ENCODE measurements at regions not wholly inside any gene's neighbourhood (a gene's known extent, or its start where the extent isn't known, plus 50 kb on each side); places are given as distances from the start of the nearest gene placed in this dataset.
"Not testable (repeated sequence)": the region's sequence is repeated elsewhere in the genome, so short reads cannot be mapped to it uniquely, and the experiment has no call there.

DNA sequence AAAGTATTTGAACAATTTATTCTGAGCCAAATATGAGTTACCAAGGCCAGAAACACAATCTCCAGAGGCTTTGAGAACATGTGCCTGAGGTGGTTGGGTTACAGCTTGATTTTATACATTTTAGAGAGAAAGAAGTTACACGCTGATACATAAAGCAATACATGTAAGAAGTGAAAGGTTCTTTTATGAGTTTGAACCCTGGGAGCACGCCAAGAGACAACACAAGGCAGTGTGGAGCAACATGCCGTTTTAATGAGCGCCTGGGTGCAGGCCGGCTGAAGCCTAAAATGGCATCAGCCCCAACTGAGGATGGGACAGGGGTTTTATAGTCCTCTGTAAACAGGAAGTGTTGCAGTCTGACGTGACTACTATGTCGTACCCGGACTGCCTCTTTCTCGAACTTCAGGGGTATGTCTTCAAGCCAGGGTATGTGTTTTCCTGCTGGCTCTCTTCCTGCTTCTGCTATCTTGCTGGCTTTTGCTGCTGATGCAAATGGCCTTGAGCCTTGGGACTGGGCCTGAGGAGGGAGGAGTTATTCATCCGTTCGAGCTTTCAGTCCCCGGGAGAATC lies 193.7 kb downstream of the CYLC2 start:
- no peak for DNase-seq (ENCODE audit: low spot score)
- no peaks in the 10 kb centered on the region for H3K27me3 Mint-ChIP-seq (ENCODE audit: low read depth)
- H3K27ac Mint-ChIP-seq, result no peak overlapping the region
- H3K9me3 Mint-ChIP-seq, result peaks cover 16% of the 10 kb centered on the region
- no peaks in the 10 kb centered on the region for H3K4me1 Mint-ChIP-seq (ENCODE audit: low read depth)
- H3K36me3 Mint-ChIP-seq (ENCODE audit: low read depth), result no peaks in the 10 kb centered on the region
- intact Hi-C loops (cut with micrococcal nuclease), result no loop called here
- no peak overlapping the region for H3K4me3 Mint-ChIP-seq (ENCODE audit: low read depth)

DNA sequence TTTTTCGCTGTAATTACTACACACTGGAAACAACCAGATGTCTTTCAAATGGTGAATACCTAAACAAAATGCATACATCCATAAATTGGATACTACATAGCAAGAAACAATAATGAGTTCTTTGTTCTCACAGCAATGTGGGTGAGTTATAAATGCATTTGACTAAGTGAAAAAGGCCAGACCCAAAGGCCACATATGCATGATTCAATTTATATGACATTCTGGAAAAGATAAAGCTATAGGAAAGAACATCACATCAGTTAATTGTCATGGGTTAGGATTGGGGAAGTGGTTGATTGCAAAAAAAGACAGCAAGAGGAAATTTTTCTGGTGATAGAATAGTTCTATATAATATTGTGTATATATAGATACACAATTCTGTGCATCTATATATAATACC lies 198.9 kb downstream of the CYLC2 start:
- Mint-ChIP-seq H3K36me3 (ENCODE audit: low read depth) (no peaks in the 10 kb centered on the region), H3K9me3 (peaks cover 6% of the 10 kb centered on the region), H3K4me3 (ENCODE audit: low read depth) (no peak overlapping the region), H3K27ac (no peak overlapping the region), H3K27me3 (ENCODE audit: low read depth) (no peaks in the 10 kb centered on the region), H3K4me1 (ENCODE audit: low read depth) (no peaks in the 10 kb centered on the region)
- no peak for DNase-seq (ENCODE audit: low spot score)
- intact Hi-C loops (cut with micrococcal nuclease), result no loop called here

DNA sequence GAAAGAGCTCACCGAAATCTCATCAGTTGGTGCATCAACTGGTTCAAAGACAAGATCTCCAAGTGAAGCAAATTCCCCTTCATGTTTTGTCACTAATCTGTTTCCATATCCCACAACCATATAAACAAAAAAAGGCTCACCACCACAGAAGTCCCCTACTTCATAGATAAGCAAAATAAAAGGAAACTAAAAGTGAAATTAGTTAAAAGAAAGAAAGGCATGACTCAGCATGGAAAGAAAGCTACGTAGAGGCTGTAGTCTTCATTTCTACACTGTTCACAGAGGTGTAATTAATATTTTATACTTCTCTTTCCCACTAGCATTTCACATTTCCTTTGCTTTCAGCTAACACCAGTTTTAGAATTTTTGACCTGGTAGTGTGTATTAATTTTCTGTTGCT lies 208.0 kb downstream of the CYLC2 start:
- no peaks in the 10 kb centered on the region for H3K4me1 Mint-ChIP-seq (ENCODE audit: low read depth)
- H3K27ac Mint-ChIP-seq, result no peak overlapping the region
- no peak for DNase-seq (ENCODE audit: low spot score)
- H3K36me3 Mint-ChIP-seq (ENCODE audit: low read depth), result no peaks in the 10 kb centered on the region
- peaks cover 12% of the 10 kb centered on the region for H3K9me3 Mint-ChIP-seq
- H3K27me3 Mint-ChIP-seq (ENCODE audit: low read depth), result no peaks in the 10 kb centered on the region
- intact Hi-C loops (cut with micrococcal nuclease), result no loop called here
- H3K4me3 Mint-ChIP-seq (ENCODE audit: low read depth), result no peak overlapping the region

DNA sequence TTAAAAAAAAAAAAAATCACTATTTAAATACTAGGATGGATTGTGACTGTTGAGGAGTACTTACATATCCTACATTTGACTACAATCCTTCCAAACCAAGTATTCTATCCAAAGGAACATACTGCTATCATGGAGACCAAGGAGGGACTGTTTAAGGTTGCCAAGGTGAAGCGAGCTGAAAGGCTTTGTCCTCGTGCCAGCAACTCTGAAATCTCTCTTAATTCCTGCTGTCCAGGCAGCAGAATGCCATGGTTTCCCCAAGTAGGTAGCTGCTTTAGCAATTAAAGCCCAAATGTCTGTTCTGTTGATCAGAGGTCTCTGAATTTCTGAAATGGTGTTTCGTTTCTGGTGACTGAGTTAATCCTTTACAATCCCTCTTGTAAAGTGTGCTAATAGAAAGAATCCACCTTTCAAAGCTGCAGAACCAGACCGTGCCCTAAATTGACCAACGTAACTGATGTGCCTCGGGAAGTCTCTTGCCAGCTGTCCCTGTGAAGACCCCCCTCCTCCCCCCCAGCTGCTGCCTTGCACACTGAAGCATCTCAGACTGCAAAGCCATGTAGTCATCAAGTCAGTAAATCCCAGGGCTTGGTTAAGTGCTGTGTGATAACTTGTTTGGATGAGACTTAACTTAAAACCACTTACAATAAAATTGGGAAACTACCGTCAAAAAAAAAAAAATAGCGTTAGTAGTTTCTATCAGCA lies 210.9 kb downstream of the CYLC2 start:
- intact Hi-C loops (cut with micrococcal nuclease); DNase-seq (ENCODE audit: low spot score); H3K36me3 Mint-ChIP-seq (ENCODE audit: low read depth); H3K4me1 Mint-ChIP-seq (ENCODE audit: low read depth); H3K4me3 Mint-ChIP-seq (ENCODE audit: low read depth); H3K27ac Mint-ChIP-seq; H3K27me3 Mint-ChIP-seq (ENCODE audit: low read depth): not testable (repeated sequence)
- H3K9me3 Mint-ChIP-seq, result peaks cover 34% of the 10 kb centered on the region

DNA sequence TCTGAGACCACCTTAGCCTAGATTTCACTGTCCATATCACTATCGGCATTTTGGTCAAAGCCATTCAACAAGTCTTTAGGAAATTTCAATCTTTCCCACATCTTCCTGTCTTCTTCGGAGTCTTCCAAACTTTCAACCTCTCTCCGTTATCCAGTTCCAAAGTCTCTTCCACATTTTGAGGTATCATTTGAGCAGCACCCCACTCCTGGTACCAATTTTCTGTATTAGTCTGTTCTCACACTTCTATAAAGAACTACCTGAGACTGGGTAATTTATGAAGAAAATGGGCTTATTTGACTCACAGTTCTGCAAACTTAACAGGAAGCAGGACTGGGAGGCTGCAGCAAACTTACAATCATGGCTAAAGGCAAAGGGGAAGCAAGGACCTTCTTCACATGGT lies 215.5 kb downstream of the CYLC2 start:
- no peaks in the 10 kb centered on the region for H3K27me3 Mint-ChIP-seq (ENCODE audit: low read depth)
- H3K36me3 Mint-ChIP-seq (ENCODE audit: low read depth), result no peaks in the 10 kb centered on the region

DNA sequence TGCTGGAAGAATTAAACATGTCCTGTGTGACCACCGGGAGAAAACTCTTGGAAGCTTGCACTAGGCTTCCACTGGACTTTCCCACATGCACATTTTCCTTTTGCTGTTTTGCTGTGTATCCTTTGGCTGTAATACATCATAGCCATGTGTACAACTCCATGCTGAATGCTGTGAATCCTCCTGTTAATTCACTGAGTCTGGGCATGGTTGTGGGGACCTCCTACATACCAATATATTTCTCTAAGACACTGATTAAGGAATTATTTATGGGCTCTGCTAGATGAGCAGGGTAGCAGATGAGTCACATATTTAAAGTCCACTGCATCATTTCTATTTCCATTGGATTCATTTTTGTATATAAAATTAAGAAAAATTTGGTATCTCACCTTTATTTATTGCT lies 220.1 kb downstream of the CYLC2 start:
- H3K9me3 Mint-ChIP-seq, result peaks cover 33% of the 10 kb centered on the region
- no peak overlapping the region for H3K4me3 Mint-ChIP-seq (ENCODE audit: low read depth)
- intact Hi-C loops (cut with micrococcal nuclease), result no loop called here
- H3K27ac Mint-ChIP-seq, result no peak overlapping the region
- no peak for DNase-seq (ENCODE audit: low spot score)
- H3K4me1 Mint-ChIP-seq (ENCODE audit: low read depth), result no peaks in the 10 kb centered on the region
- no peaks in the 10 kb centered on the region for H3K27me3 Mint-ChIP-seq (ENCODE audit: low read depth)
- H3K36me3 Mint-ChIP-seq (ENCODE audit: low read depth), result no peaks in the 10 kb centered on the region

More for the DNA sequence above, 215.5 kb downstream of the CYLC2 start:
- peaks cover 43% of the 10 kb centered on the region for H3K9me3 Mint-ChIP-seq
- intact Hi-C loops (cut with micrococcal nuclease), result no loop called here
- DNase-seq (ENCODE audit: low spot score), result no peak
- no peak overlapping the region for H3K27ac Mint-ChIP-seq
- no peaks in the 10 kb centered on the region for H3K4me1 Mint-ChIP-seq (ENCODE audit: low read depth)
- no peak overlapping the region for H3K4me3 Mint-ChIP-seq (ENCODE audit: low read depth)

DNA sequence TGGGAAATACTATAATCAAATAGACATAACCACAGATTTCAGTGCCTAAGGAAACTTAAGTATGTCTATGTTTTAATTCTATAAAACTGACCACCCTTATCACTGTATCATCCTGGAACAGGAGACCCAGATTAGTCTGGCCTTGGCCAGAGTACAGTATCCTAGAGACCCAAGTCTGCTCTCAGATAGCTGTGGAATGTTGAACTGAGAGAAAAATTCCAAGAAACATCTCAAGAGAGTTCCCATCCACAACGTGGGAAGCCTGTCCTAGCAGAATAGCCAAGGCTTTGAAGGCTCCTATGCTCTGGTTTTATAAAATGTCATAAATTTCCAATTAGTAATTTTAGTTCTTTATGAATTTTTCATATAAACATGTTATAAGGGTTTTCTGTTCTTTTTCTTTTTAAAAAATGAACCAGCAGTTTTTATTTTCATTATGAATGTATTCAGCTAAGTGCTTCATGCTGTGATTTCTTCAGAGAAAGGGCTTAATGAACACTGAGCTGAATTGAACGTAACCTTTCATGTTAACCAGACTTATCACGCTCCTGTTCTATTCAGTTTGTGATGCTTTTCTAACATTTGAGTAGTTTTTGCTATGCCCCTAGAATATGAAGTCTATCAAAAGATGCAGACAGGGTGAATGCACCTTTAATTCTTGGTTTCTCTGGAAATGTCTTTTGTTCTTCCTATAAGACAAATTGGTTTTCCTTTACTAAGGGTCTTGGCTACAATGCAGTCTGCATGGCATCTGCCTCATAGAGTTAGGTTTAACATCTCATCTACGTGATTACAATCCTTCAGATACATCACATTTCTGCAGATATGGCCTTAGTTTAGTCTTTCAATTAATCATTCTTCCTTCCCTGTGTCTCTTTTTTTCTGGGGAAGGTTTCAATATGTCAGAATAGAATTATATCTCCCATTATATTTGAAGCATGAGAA lies 230.8 kb downstream of the CYLC2 start:
- no peak overlapping the region for H3K4me3 Mint-ChIP-seq (ENCODE audit: low read depth)
- H3K4me1 Mint-ChIP-seq (ENCODE audit: low read depth), result no peaks in the 10 kb centered on the region
- no peaks in the 10 kb centered on the region for H3K36me3 Mint-ChIP-seq (ENCODE audit: low read depth)
- DNase-seq (ENCODE audit: low spot score), result no peak
- peaks cover 7% of the 10 kb centered on the region for H3K9me3 Mint-ChIP-seq
- H3K27ac Mint-ChIP-seq, result no peak overlapping the region
- H3K27me3 Mint-ChIP-seq (ENCODE audit: low read depth), result no peaks in the 10 kb centered on the region
- intact Hi-C loops (cut with micrococcal nuclease), result no loop called here

DNA sequence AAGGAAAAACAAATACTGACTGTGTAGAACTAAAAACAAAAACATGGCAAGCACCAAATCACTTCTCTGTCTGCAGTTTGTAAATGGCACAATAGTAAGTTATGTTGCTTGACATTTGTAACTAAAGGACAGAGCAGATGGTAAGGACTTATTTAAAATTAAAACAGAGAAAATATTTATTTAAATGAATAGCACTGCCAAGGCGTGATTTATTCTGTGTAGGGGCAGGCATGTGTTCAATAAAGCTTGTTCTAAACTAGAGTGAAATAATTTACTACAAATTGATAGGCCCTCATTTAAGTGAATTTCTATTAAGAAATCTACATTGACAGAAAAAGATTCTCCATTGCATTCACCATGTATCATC lies 231.5 kb downstream of the CYLC2 start:
- no peaks in the 10 kb centered on the region for H3K27me3 Mint-ChIP-seq (ENCODE audit: low read depth)
- intact Hi-C loops (cut with micrococcal nuclease), result no loop called here

DNA sequence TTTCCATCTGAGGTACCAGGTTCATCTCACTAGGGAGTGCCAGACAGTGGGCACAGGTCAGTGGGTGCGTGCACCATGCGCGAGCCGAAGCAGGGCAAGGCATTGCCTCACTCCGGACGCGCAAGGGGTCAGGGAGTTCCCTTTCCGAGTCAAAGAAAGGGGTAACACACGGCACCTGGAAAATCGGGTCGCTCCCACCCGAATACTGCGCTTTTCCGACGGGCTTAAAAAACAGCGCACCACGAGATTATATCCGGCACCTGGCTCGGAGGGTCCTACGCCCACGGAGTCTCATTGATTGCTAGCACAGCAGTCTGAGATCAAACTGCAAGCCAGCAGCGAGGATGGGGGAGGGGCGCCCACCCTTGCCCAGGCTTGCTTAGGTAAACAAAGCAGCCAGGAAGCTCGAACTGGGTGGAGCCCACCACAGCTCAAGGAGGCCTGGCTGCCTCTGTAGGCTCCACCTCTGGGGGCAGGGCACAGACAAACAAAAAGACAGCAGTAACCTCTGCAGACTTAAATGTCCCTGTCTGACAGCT lies 242.5 kb downstream of the CYLC2 start:
- intact Hi-C loops (cut with micrococcal nuclease); H3K4me3 Mint-ChIP-seq (ENCODE audit: low read depth); H3K4me1 Mint-ChIP-seq (ENCODE audit: low read depth); DNase-seq (ENCODE audit: low spot score); H3K27ac Mint-ChIP-seq; H3K27me3 Mint-ChIP-seq (ENCODE audit: low read depth); H3K36me3 Mint-ChIP-seq (ENCODE audit: low read depth): not testable (repeated sequence)
- peaks cover 28% of the 10 kb centered on the region for H3K9me3 Mint-ChIP-seq

More for the DNA sequence above, 231.5 kb downstream of the CYLC2 start:
- H3K4me3 Mint-ChIP-seq (ENCODE audit: low read depth), result no peak overlapping the region
- H3K36me3 Mint-ChIP-seq (ENCODE audit: low read depth), result no peaks in the 10 kb centered on the region
- no peaks in the 10 kb centered on the region for H3K4me1 Mint-ChIP-seq (ENCODE audit: low read depth)
- H3K9me3 Mint-ChIP-seq, result peaks cover 3% of the 10 kb centered on the region
- no peak overlapping the region for H3K27ac Mint-ChIP-seq
- DNase-seq (ENCODE audit: low spot score), result no peak

DNA sequence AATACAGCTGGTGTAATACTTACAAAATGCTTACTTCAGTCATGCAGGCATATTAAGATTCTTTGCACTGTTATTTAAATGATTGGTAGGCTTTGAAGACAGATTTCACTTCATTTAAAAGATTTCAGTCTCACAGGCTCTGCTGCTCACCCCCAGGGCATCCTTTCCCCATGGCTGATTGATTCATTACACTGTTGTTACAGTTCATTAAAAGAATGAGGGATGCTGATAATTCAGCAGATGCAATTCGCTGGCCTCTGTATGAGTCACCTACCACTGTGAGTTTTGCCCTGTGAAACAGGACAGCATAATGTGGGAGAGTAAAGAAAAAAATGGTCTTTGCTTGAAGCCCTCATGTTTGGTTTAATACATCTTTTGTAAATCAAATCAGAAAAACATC lies 246.9 kb downstream of the CYLC2 start:
- Mint-ChIP-seq H3K4me1 (ENCODE audit: low read depth) (no peaks in the 10 kb centered on the region), H3K9me3 (peaks cover 6% of the 10 kb centered on the region), H3K27me3 (ENCODE audit: low read depth) (no peaks in the 10 kb centered on the region), H3K4me3 (ENCODE audit: low read depth) (no peak overlapping the region), H3K27ac (no peak overlapping the region), H3K36me3 (ENCODE audit: low read depth) (no peaks in the 10 kb centered on the region)
- no peak for DNase-seq (ENCODE audit: low spot score)
- intact Hi-C loops (cut with micrococcal nuclease), result no loop called here

DNA sequence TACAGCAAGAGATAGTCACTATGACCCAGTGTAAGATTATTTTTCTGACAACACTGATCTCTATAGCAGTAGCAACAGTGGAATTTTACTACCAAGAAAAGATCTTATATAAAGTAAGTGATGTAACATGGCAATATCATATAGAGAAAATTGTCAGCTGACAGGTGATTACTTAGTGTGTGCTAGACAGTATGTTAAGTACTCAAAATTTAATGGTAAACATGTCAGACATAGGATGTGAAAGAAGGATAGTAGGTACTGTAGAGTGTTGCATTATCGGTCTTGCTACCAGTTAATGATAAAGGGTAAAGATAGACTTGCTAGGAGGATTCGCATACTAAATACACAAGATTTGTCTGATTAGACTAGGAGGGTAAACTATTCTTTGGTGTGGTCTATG lies 247.4 kb downstream of the CYLC2 start:
- H3K27ac Mint-ChIP-seq, result no peak overlapping the region
- H3K36me3 Mint-ChIP-seq (ENCODE audit: low read depth), result no peaks in the 10 kb centered on the region
- intact Hi-C loops (cut with micrococcal nuclease), result no loop called here
- H3K4me1 Mint-ChIP-seq (ENCODE audit: low read depth), result no peaks in the 10 kb centered on the region
- no peak for DNase-seq (ENCODE audit: low spot score)
- H3K9me3 Mint-ChIP-seq, result peaks cover 8% of the 10 kb centered on the region
- H3K27me3 Mint-ChIP-seq (ENCODE audit: low read depth), result no peaks in the 10 kb centered on the region
- no peak overlapping the region for H3K4me3 Mint-ChIP-seq (ENCODE audit: low read depth)

DNA sequence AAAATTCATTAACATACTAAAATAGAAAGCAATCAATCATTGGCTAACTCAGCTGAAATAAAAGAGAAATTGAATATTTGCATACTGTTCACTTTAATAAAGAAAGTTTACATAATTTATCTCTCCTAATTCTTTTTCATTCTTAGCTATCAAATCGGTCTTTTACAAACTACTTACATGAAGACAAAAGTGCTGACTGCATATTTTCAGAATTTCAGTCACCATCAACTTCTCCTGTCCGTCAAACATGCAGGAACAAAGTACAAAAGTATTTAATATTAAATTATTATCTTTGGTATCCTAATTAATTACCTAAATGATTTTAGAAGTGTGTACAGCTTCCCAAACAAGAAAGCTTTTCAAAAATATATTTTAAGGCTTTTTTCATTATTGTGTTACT lies 248.4 kb downstream of the CYLC2 start:
- no peaks in the 10 kb centered on the region for H3K27me3 Mint-ChIP-seq (ENCODE audit: low read depth)
- H3K9me3 Mint-ChIP-seq, result peaks cover 10% of the 10 kb centered on the region
- intact Hi-C loops (cut with micrococcal nuclease), result no loop called here
- H3K27ac Mint-ChIP-seq, result no peak overlapping the region
- H3K4me1 Mint-ChIP-seq (ENCODE audit: low read depth), result no peaks in the 10 kb centered on the region
- DNase-seq (ENCODE audit: low spot score), result no peak
- no peaks in the 10 kb centered on the region for H3K36me3 Mint-ChIP-seq (ENCODE audit: low read depth)
- H3K4me3 Mint-ChIP-seq (ENCODE audit: low read depth), result no peak overlapping the region

DNA sequence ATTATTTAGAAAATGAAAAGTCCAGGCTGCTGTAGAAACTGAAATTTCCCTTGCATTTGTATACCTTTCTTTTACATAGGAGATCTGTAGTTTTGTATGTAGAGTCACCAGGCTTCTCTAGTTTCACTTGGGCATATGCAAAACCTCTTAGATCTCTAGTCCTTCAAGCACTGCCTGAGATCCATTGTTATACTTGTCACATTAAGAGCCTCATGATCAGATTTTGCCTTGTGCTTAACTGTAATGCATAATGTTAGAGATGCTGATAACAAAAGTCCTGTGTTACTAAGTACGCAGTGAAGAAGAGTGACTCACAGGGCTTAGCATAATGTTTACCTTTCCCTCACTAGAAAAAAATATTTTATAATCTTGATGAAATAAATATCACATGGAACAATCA lies 250.2 kb downstream of the CYLC2 start:
- no peaks in the 10 kb centered on the region for H3K27me3 Mint-ChIP-seq (ENCODE audit: low read depth)
- H3K9me3 Mint-ChIP-seq, result peaks cover 12% of the 10 kb centered on the region
- no peaks in the 10 kb centered on the region for H3K4me1 Mint-ChIP-seq (ENCODE audit: low read depth)
- H3K4me3 Mint-ChIP-seq (ENCODE audit: low read depth), result no peak overlapping the region
- intact Hi-C loops (cut with micrococcal nuclease), result no loop called here
- no peaks in the 10 kb centered on the region for H3K36me3 Mint-ChIP-seq (ENCODE audit: low read depth)
- H3K27ac Mint-ChIP-seq, result no peak overlapping the region
- DNase-seq (ENCODE audit: low spot score), result no peak
